ENCODE measurements at regions not wholly inside any gene's neighbourhood (a gene's known extent, or its start where the extent isn't known, plus 50 kb on each side); places are given as distances from the start of the nearest gene placed in this dataset.

GRCh38 chr5:136698970-136699369, 333.6 kb upstream of the TRPC7 start:
- no peak for TF ChIP-seq CTCF (IDR thresholded peaks at IDR 0.05)
- no peak for TF ChIP-seq POLR2A (IDR thresholded peaks at IDR 0.05)
